GM12891 (cell line): ENCODE measurements at regions not wholly inside any gene's neighbourhood (a gene's known extent, or its start where the extent isn't known, plus 50 kb on each side); places are given as distances from the start of the nearest gene placed in this dataset.

ENCODE experiments used
- DNase-seq: peaks from one replicate; pipeline ENCODE4 v3.0.0; 2011; ENCODE audit warnings: low spot score; ENCODE audit not compliant: insufficient read length
- FAIRE-seq: peaks from 2 replicates; lab custom pipeline; 2011; peaks lifted over from hg19 to GRCh38; lab: Jason Lieb, UNC
- PAX5 ChIP-seq: IDR thresholded peaks from 2 replicates; pipeline ENCODE4 v1.6.1; 2011; ENCODE audit warnings: low read length, moderate library complexity, mild to moderate bottlenecking; ENCODE audit not compliant: insufficient read depth, severe bottlenecking
- POLR2A ChIP-seq: IDR thresholded peaks from 2 replicates; pipeline ENCODE4 v1.6.1; 2011; ENCODE audit warnings: low read depth, low read length, control low read depth
- POLR2AphosphoS5 ChIP-seq: IDR thresholded peaks from 2 replicates; pipeline ENCODE4 v1.6.1; 2011; ENCODE audit warnings: low read depth, low read length, control low read depth
- POU2F2 ChIP-seq: IDR thresholded peaks from 2 replicates; pipeline ENCODE4 v1.6.1; 2011; ENCODE audit warnings: low read depth, mild to moderate bottlenecking, control low read depth, low read length, moderate library complexity
- SPI1 ChIP-seq: IDR thresholded peaks from 2 replicates; pipeline ENCODE4 v1.6.1; 2011; ENCODE audit warnings: low read depth, low read length, control low read depth
- TAF1 ChIP-seq: IDR thresholded peaks from 2 replicates; pipeline ENCODE4 v1.6.1; 2011; ENCODE audit warnings: low read depth, low read length, control low read depth

DNA sequence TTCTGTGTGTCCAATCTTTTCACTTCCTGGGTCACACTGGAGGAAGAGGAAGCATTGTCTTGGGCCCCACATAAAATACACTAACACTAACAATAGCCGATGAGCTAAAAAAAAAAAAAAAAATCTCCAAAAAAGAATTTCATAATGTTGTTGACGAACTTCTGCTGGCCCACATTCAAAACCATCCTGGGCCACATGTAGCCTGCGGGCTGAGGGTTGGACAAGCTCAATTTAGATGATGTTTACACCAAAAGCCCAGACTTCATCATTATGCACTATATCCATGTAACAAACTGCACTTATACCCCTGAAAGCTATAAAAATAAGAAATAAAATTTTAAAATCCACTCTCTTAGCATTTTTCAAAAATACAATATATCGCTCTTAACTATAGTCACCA is 187.8 kb upstream of the PTBP2 start:
- FAIRE-seq, result no peak
- TF ChIP-seq TAF1 (no peak), PAX5 (no peak), POLR2AphosphoS5 (no peak), SPI1 (no peak), POU2F2 (no peak), POLR2A (no peak)

DNA sequence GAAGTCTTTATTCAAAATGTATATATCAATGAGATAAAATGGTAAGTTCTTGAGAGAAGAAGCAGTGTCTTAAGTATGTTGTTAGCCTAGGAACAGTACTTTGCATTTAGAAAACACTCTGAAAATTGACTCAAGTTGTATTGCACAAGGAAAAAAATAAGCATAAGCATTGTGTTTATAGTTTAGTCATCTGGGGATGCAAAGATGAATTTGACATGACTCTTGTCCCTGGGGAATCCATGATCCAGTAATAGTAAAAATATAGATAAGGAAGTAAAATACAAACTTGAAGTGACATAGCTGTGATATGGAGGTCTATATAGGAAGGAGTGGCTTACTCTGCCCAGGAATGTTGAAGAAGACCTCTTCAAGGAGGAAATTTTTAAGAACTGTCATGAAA is 185.0 kb upstream of the PTBP2 start:
- no peak for TF ChIP-seq POLR2A
- no peak for TF ChIP-seq PAX5
- no peak for TF ChIP-seq TAF1
- no peak for TF ChIP-seq POLR2AphosphoS5
- TF ChIP-seq POU2F2, result no peak
- no peak for TF ChIP-seq SPI1
- FAIRE-seq (no peak), DNase-seq (no peak)

More for the DNA sequence above, 187.8 kb upstream of the PTBP2 start:
- no peak for DNase-seq

DNA sequence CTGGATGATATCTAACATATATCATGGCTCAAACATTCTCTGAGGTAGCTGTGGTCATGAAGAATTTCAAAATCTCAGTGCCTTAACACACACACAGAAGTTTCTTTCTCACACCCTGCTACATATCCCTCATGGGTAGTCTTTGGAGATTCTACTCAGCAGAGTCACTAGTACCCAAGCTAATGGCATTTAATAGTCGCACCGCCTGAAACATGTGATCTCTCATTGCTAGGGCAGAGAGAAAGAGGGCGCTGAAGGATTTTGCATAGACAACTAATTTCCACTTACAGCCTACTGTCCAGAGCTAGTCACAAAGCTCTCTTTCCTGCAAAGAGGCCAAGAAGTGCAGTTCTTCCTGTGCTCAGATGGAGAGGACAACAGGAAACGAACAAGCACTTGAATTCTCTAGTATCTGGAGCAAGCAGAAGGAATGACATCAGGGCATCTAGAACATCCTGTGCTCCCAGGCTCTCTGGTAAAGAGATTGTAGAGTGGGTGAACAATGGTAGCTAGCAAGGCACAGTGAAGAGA is 183.4 kb upstream of the PTBP2 start:
- TF ChIP-seq POLR2AphosphoS5 (no peak), POU2F2 (no peak), TAF1 (no peak)
- FAIRE-seq (no peak), DNase-seq (no peak)

DNA sequence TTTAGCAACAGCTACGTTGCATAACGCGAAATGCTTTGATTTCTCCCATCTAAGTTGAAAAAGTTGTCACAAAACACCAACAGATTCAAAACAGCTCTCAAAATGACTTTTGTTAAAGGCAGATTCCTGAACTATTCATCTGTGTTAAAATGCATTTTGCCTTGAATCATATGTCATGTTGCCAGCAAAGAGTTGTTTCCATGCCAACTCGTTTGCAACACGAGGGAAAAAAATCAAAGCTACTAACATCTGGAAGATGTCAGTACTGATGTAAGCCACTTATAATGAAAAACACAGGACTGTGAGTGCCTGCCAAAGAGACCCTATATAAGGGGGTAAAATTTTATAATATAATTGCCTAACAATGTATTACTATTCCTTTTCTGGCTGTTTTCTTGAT is 182.7 kb upstream of the PTBP2 start:
- no peak for DNase-seq
- no peak for FAIRE-seq
- TF ChIP-seq PAX5 (no peak), POLR2A (no peak), POU2F2 (no peak), TAF1 (no peak), POLR2AphosphoS5 (no peak), SPI1 (no peak)

DNA sequence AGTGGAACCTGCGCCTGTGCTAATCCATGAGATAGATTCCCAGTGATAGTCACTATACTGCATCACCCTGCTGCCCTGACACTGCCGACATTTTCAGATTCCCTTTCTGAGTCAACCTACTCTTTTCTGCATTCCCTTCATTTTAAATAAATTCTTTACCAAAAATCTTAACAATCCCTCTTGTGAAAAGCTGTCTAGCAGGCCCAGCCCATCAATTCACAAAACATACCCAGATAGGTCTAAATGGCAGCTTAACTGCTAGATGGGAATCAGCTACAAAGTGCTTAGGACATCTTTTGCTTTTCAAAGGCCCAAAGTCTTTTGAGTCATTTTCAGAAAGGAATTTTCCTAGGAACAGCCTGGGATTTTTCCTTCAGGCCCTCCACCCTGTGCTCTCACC is 180.1 kb upstream of the PTBP2 start:
- DNase-seq (no peak), FAIRE-seq (no peak)

DNA sequence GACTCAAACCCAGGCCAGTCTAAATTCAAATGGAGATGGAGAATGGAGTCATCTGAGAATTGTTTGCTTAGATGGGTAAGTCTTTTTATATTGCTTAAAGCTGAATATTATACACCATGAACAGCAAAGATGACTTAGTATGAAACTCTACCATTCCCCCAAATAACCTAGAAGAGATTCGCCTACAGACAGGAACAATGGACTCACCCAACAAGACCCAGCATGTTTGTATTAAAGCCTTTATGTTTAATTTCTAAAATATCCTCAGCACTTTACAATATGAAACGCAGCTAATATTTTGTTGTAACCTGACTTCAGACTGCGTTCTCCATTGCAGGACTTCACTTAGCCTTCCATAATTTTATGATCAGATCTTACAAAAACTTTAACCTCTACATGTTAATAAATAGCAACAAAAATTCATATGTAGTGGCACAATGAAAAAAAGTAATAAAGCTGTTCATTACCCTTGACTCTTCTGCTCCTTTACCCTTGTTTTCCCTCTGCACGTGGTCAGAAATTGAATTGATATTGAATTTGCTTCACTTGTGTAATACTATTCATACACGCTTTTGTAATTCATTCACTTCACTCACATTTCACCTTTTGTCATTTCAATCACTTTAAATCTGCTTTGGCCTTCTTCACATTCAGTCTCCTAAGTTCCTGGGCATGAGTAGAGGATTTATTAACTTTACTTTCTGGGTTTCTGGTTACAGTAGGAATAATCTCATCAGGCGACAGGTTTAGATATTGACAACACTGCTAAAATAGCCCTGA is 177.3 kb upstream of the PTBP2 start:
- no peak for FAIRE-seq

More for the DNA sequence above, 180.1 kb upstream of the PTBP2 start:
- TF ChIP-seq POLR2A, result no peak
- no peak for TF ChIP-seq SPI1
- TF ChIP-seq POLR2AphosphoS5, result no peak

DNA sequence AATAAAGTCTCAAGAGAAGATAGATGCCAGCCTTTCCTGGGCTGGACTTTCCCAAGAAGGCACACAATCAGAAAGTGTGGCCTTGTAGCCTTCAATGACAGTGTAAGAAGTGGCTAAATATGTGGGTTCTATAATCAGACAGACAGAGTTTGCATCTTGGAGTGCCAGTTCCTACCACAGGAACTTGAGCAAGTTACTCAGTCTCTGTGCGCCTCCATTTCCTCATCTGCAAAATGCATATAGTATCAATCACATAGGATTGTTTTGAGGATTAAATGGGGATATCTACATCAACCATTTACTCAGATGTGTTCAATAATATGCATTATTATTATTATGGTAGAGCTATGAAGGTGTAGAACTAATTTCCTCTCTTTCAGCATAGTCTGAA is 176.8 kb upstream of the PTBP2 start:
- FAIRE-seq, result no peak
- no peak for DNase-seq
- no peak for TF ChIP-seq POLR2AphosphoS5
- TF ChIP-seq POU2F2, result no peak
- no peak for TF ChIP-seq PAX5
- no peak for TF ChIP-seq SPI1
- no peak for TF ChIP-seq POLR2A
- TF ChIP-seq TAF1, result no peak

More for the DNA sequence above, 177.3 kb upstream of the PTBP2 start:
- TF ChIP-seq POLR2A, result no peak
- no peak for TF ChIP-seq TAF1
- no peak for DNase-seq

DNA sequence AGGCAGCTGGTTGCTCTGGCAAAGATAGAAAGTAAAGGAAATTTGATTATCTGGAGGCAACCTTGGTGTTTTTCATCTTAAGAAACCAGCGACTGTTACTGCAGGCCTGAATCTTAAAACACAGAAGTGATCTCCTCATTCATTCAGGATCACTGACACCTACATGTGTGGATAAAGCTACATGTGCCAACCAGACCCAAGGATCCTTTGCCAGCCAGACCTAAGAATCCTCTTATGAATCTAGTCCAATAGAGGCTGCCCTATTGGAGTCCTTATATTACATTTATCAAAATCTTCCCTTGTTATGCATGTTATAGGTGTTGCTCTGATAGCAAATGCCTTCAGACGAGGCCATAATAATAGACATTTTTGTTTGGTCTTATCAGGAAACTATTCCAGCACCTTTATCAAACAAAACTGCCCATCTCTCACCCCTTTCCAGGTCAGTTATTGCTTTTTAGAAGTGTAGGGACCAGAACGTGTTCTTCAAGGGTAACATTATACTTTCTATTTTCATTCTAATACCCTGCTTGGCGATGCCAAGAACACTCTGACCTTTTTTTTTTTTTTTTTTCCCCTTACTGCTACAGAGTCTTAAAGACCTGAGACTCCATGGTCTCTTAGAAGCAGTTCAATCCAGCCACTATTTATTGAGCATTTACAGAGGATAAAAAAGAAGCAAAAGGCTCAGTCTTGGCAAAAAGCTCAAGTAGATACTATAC is 175.5 kb upstream of the PTBP2 start:
- FAIRE-seq, result no peak
- no peak for TF ChIP-seq POLR2A
- no peak for TF ChIP-seq POLR2AphosphoS5
- no peak for TF ChIP-seq PAX5
- no peak for TF ChIP-seq SPI1
- no peak for TF ChIP-seq TAF1
- TF ChIP-seq POU2F2, result no peak
- no peak for DNase-seq

DNA sequence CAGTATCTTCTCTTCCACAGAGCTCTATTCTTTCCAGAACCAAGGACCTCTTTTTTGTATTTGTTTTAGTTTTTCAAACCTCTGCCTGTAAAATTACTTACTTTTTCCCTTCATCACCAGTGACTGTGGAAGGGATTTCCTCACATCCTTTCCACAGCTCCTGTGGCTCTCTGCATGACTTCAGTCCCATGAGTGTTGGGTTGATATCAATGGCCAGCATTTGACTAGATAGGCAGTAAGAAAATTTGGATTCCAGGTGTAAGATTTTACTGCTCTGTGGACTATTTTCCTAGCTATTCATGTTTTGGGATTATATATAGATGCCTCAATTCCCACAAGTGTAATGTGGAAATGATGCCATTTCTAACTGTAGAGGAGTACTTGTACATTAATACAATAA is 171.5 kb upstream of the PTBP2 start:
- DNase-seq, result no peak
- TF ChIP-seq POU2F2, result no peak
- TF ChIP-seq SPI1, result no peak
- no peak for TF ChIP-seq PAX5
- TF ChIP-seq POLR2A, result no peak
- FAIRE-seq, result no peak

DNA sequence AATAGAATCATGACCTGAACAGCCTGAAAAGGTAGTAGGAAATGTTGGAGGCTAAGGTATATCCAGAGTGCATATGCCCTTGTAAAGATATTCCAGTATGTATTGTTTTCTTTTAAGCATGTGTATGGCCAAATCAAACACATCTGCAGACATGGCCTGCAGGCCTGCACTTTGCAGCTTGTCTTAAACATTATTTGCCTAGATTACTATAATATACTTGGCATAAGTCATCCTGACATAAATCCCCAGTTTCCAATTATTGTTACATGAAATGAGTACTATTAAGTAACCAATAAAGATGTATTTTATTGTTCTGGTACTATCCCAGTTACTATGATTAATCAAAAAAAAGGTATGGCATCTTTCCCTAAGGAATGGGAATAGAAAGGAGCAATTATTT is 169.1 kb upstream of the PTBP2 start:
- no peak for DNase-seq
- no peak for FAIRE-seq
- TF ChIP-seq POLR2AphosphoS5, result no peak
- no peak for TF ChIP-seq PAX5
- TF ChIP-seq POLR2A, result no peak
- no peak for TF ChIP-seq TAF1
- TF ChIP-seq POU2F2, result no peak
- TF ChIP-seq SPI1, result no peak
